Mesenchymal stem cell (in vitro differentiated cells and primary cell): ENCODE measurements at regions not wholly inside any gene's neighbourhood (a gene's known extent, or its start where the extent isn't known, plus 50 kb on each side); places are given as distances from the start of the nearest gene placed in this dataset.

Experiments
- DNase-seq: peaks from one replicate; pipeline ENCODE4 v3.0.0-alpha.2; 2013
- H2AFZ ChIP-seq: one replicate; pipeline ENCODE4 v1.6.1; 2013; ENCODE audit warnings: low read depth, mild to moderate bottlenecking, control low read depth, inconsistent platforms, low read length, moderate library complexity
- H2AK5ac ChIP-seq: 2 replicates; pipeline ENCODE4 v1.6.1; 2013; ENCODE audit warnings: low read length, moderate library complexity, mild to moderate bottlenecking, inconsistent platforms; ENCODE audit not compliant: severe bottlenecking
- H2BK120ac ChIP-seq: one replicate; pipeline ENCODE4 v1.6.1; 2013; ENCODE audit warnings: low read depth, mild to moderate bottlenecking, inconsistent platforms, low read length, moderate library complexity
- H2BK12ac ChIP-seq, 2 experiments: one replicate each; pipeline ENCODE4 v1.6.1; 2013; ENCODE audit warnings: inconsistent platforms in 2 of 2, low read length in 2 of 2, mild to moderate bottlenecking in 2 of 2, moderate library complexity in 2 of 2, control low read depth in 1 of 2
- H2BK15ac ChIP-seq: one replicate; pipeline ENCODE4 v1.6.1; 2013; ENCODE audit warnings: mild to moderate bottlenecking, low read depth, inconsistent platforms; ENCODE audit not compliant: poor library complexity, severe bottlenecking
- H2BK5ac ChIP-seq: 2 replicates; pipeline ENCODE4 v1.6.1; 2013; ENCODE audit warnings: low read depth, mild to moderate bottlenecking, low read length, control low read depth, inconsistent platforms; ENCODE audit not compliant: poor library complexity, severe bottlenecking
- H3K14ac ChIP-seq, 2 experiments: one replicate each; pipeline ENCODE4 v1.6.1; 2013; ENCODE audit warnings: inconsistent platforms in 2 of 2, low read length in 2 of 2, control low read depth in 1 of 2, mild to moderate bottlenecking in 1 of 2, moderate library complexity in 1 of 2
- H3K18ac ChIP-seq, 2 experiments: one replicate each; pipeline ENCODE4 v1.6.1; 2013; ENCODE audit warnings: inconsistent platforms in 2 of 2, low read length in 2 of 2, control low read depth in 1 of 2, low read depth in 1 of 2, mild to moderate bottlenecking in 1 of 2
- H3K23ac ChIP-seq, 2 experiments: one replicate each; pipeline ENCODE4 v1.6.1; 2013; ENCODE audit warnings: inconsistent platforms in 2 of 2, low read length in 2 of 2, mild to moderate bottlenecking in 2 of 2, moderate library complexity in 2 of 2, control low read depth in 1 of 2
- H3K27ac ChIP-seq: 2 replicates; pipeline ENCODE4 v1.5.1; 2013; ENCODE audit warnings: mild to moderate bottlenecking, moderate library complexity, low read length, control low read depth, inconsistent platforms; ENCODE audit not compliant: poor library complexity, severe bottlenecking
- H3K27me3 ChIP-seq, 2 experiments: 2 replicates each; pipeline versions ENCODE4 v1.6.1 to v1.7.0; 2013; ENCODE audit warnings: low read length in 2 of 2, mild to moderate bottlenecking in 2 of 2, moderate library complexity in 2 of 2, control low read depth in 1 of 2, inconsistent platforms in 1 of 2; ENCODE audit not compliant: control insufficient read depth in 1 of 2, insufficient read depth in 1 of 2
- H3K36me3 ChIP-seq, 2 experiments: 2 replicates each; pipeline versions ENCODE4 v1.6.1 to v1.7.0; 2013; ENCODE audit warnings: low read length in 2 of 2, control low read depth in 1 of 2, inconsistent platforms in 1 of 2, low read depth in 1 of 2, mild to moderate bottlenecking in 1 of 2; ENCODE audit not compliant: insufficient read depth in 2 of 2, control insufficient read depth in 1 of 2
- H3K4ac ChIP-seq, 2 experiments: one replicate each; pipeline ENCODE4 v1.6.1; 2013; ENCODE audit warnings: inconsistent platforms in 2 of 2, low read length in 2 of 2, mild to moderate bottlenecking in 2 of 2, moderate library complexity in 2 of 2, control low read depth in 1 of 2, low read depth in 1 of 2
- H3K4me1 ChIP-seq: 2 replicates; pipeline ENCODE4 v1.6.1; 2013; ENCODE audit warnings: low read depth, low read length, control low read depth; ENCODE audit not compliant: control insufficient read depth, insufficient read depth
- H3K4me2 ChIP-seq: 2 replicates; pipeline ENCODE4 v1.6.1; 2013; ENCODE audit warnings: low read length, mild to moderate bottlenecking, inconsistent platforms; ENCODE audit not compliant: poor library complexity, severe bottlenecking
- H3K4me3 ChIP-seq, 2 experiments: 2 replicates each; pipeline versions ENCODE4 v1.5.1 to v1.7.0; 2013; ENCODE audit warnings: low read length in 2 of 2, mild to moderate bottlenecking in 2 of 2, control low read depth in 1 of 2, low read depth in 1 of 2; ENCODE audit not compliant: insufficient read depth in 1 of 2
- H3K79me1 ChIP-seq: replicated peaks from 2 replicates; pipeline ENCODE4 v1.6.1; 2013; ENCODE audit warnings: mild to moderate bottlenecking, control low read depth, low read length, inconsistent platforms; ENCODE audit not compliant: poor library complexity, severe bottlenecking
- H3K9ac ChIP-seq: 2 replicates; pipeline ENCODE4 v1.7.0; 2013; ENCODE audit warnings: mild to moderate bottlenecking, low read length, moderate library complexity
- H3K9me3 ChIP-seq: 2 replicates; pipeline ENCODE4 v1.7.0; 2013; ENCODE audit warnings: mild to moderate bottlenecking, low read length; ENCODE audit not compliant: control insufficient read depth
- H4K8ac ChIP-seq: one replicate; pipeline ENCODE4 v1.6.1; 2013; ENCODE audit warnings: inconsistent platforms, mild to moderate bottlenecking, low read length, moderate library complexity
- H4K91ac ChIP-seq: one replicate; pipeline ENCODE4 v1.6.1; 2013; ENCODE audit warnings: mild to moderate bottlenecking, low read length, inconsistent platforms
- WGBS: methylation state at CpG from one replicate; pipeline ENCODE4 v1.1.7; 2013; ENCODE audit warnings: mixed read lengths; 5-methylcytosine and 5-hydroxymethylcytosine counted together

- Histone ChIP-seq H2AK5ac (no peak overlapping the region), H3K4ac (no peak overlapping the region), H3K4me2 (no peak overlapping the region), H3K4me3 (no peak overlapping the region), H4K91ac (no peak overlapping the region), H3K9me3 (no peaks in the 10 kb centered on the region), H3K4me1 (peaks cover 2% of the 10 kb centered on the region), H3K36me3 (no peaks in the 10 kb centered on the region), H4K8ac (no peak overlapping the region), H2BK15ac (no peak overlapping the region), H3K18ac (no peak overlapping the region), H3K27ac (no peak overlapping the region), H2AFZ (no peak overlapping the region), H2BK5ac (no peak overlapping the region), H3K23ac (no peak overlapping the region), H3K79me1 (no peaks in the 10 kb centered on the region), H3K14ac (no peak overlapping the region), H2BK12ac (no peak overlapping the region), H3K9ac (no peak overlapping the region), H3K27me3 (no peaks in the 10 kb centered on the region), H2BK120ac (no peak overlapping the region)
- WGBS = 73% methylated on average over 2 of the region's 7 CpGs
- no peak for DNase-seq
Measured at GRCh38 chrX:13415509-13415908, 95.7 kb upstream of the ATXN3L start.

- no peak overlapping the region for H3K4ac ChIP-seq
- WGBS = 97% methylated on average over 8 of the region's 8 CpGs
- no peak overlapping the region for H3K14ac ChIP-seq
- no peaks in the 10 kb centered on the region for H3K27me3 ChIP-seq
- H3K9ac ChIP-seq = no peak overlapping the region
- H4K8ac ChIP-seq = no peak overlapping the region
- H3K4me1 ChIP-seq = peaks cover 2% of the 10 kb centered on the region
- no peak overlapping the region for H3K23ac ChIP-seq
- H3K4me2 ChIP-seq = no peak overlapping the region
- H4K91ac ChIP-seq = no peak overlapping the region
- no peaks in the 10 kb centered on the region for H3K9me3 ChIP-seq
- H2BK120ac ChIP-seq = no peak overlapping the region
- H2BK12ac ChIP-seq = no peak overlapping the region
- H3K18ac ChIP-seq = no peak overlapping the region
- H3K79me1 ChIP-seq = no peaks in the 10 kb centered on the region
- H2AK5ac ChIP-seq = no peak overlapping the region
- H3K36me3 ChIP-seq = no peaks in the 10 kb centered on the region
- H3K27ac ChIP-seq = no peak overlapping the region
- H3K4me3 ChIP-seq = no peak overlapping the region
- no peak overlapping the region for H2BK15ac ChIP-seq
- no peak overlapping the region for H2AFZ ChIP-seq
- no peak for DNase-seq
- no peak overlapping the region for H2BK5ac ChIP-seq
Measured at GRCh38 chrX:13414006-13414647, 94.3 kb upstream of the ATXN3L start.

- Histone ChIP-seq H2AFZ (no peak overlapping the region), H3K14ac (no peak overlapping the region), H2AK5ac (no peak overlapping the region), H2BK15ac (no peak overlapping the region), H3K23ac (no peak overlapping the region), H3K4me3 (no peak overlapping the region), H3K18ac (no peak overlapping the region), H4K91ac (no peak overlapping the region), H2BK5ac (no peak overlapping the region), H3K27ac (no peak overlapping the region), H2BK120ac (no peak overlapping the region), H3K4me2 (no peak overlapping the region), H4K8ac (no peak overlapping the region), H3K9me3 (no peaks in the 10 kb centered on the region), H3K27me3 (no peaks in the 10 kb centered on the region), H3K36me3 (no peaks in the 10 kb centered on the region), H3K4me1 (no peaks in the 10 kb centered on the region), H3K4ac (no peak overlapping the region), H2BK12ac (no peak overlapping the region), H3K79me1 (no peaks in the 10 kb centered on the region), H3K9ac (no peak overlapping the region)
- 33% methylated on average over 3 of the region's 8 CpGs for WGBS
- DNase-seq = no peak
Measured at GRCh38 chrX:13412208-13412600, 92.4 kb upstream of the ATXN3L start.

DNA sequence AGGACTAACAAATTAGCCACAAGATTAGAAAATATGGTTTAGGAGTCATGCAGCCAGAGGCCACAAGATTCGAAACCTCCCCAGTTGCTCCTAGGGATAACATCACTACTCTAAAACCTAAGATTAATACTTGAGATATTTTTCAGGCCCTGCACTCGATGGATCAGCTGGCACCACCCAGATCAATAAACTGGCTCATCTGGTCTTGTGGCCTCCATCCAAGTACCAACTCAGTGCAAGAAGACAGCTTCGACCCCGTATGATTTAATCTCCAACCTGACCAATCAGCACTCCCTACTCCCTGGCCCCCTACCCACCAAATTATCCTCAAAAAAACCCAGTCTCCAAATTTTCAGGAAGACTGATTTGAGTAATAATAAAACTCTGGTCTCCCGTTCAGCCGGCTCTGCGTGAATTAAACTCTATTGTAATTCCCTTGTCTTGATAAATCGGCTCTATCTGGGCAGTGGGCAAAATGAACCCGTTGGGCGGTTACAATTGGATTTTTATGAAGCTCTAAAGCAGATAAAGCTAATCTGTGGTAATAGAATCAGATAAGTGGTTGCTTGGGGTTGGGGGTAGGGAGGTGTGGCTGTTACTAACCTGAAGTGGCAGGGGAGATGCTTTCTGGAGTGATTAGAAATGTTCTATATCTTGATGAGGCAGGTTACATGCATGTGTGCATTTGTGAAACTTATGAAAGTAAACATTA lies 91.8 kb upstream of the ATXN3L start:
- H2BK12ac ChIP-seq = no peak overlapping the region
- H3K14ac ChIP-seq = no peak overlapping the region
- no peak overlapping the region for H2AFZ ChIP-seq
- H2AK5ac ChIP-seq = no peak overlapping the region
- H3K27ac ChIP-seq = no peak overlapping the region
- no peaks in the 10 kb centered on the region for H3K4me1 ChIP-seq
- H2BK15ac ChIP-seq = no peak overlapping the region
- DNase-seq = no peak
- H4K91ac ChIP-seq = no peak overlapping the region
- 67% methylated on average over 10 of the region's 10 CpGs for WGBS
- H3K36me3 ChIP-seq = no peaks in the 10 kb centered on the region
- H3K79me1 ChIP-seq = no peaks in the 10 kb centered on the region
- H3K23ac ChIP-seq = no peak overlapping the region
- no peak overlapping the region for H3K18ac ChIP-seq
- no peak overlapping the region for H2BK5ac ChIP-seq
- no peak overlapping the region for H3K4ac ChIP-seq
- no peaks in the 10 kb centered on the region for H3K9me3 ChIP-seq
- no peak overlapping the region for H3K4me2 ChIP-seq
- H3K9ac ChIP-seq = no peak overlapping the region
- no peak overlapping the region for H3K4me3 ChIP-seq
- H2BK120ac ChIP-seq = no peak overlapping the region
- no peaks in the 10 kb centered on the region for H3K27me3 ChIP-seq
- H4K8ac ChIP-seq = no peak overlapping the region
